OCI-LY7 (cell line): ENCODE measurements at regions not wholly inside any gene's neighbourhood (a gene's known extent, or its start where the extent isn't known, plus 50 kb on each side); places are given as distances from the start of the nearest gene placed in this dataset.

ENCODE experiments used
- CTCF ChIP-seq: fragments of 200-600 bp; sonication (generic); conservative IDR thresholded peaks from 2 replicates; pipeline ENCODE4 v1.5.1; 2014; ENCODE audit warnings: mild to moderate bottlenecking, antibody characterized with exemption, low read length, moderate library complexity, mixed read lengths
- EZH2phosphoT487 ChIP-seq: fragments of 200-600 bp; sonication (generic); IDR thresholded peaks from 2 replicates; pipeline ENCODE4 v1.6.1; 2018; ENCODE audit warnings: low read depth, borderline replicate concordance, mild to moderate bottlenecking, mixed run types, antibody characterized with exemption, low read length, moderate library complexity, mixed read lengths

DNA sequence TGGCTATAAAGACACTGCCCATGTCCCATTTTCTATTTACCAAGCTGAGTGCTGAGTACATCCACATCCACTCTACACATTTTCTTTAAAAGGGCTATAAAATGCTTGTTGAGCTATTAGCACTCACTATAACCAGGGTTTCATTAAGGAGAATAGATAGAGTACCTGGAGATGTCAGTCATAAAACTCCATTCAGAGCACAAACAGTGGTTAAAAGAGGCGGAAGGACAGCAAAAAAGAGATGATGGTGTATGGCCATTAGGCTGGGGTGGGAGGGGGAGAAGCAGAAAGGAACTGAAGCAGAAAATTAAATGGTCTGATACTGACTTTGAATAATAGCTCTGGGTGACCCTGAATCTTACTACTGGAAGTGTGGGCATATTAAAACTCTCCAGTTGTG is 609.9 kb upstream of the MAP3K7 start:
- TF ChIP-seq CTCF (no peak), EZH2phosphoT487 (no peak)
